ENCODE measurements at regions not wholly inside any gene's neighbourhood (a gene's known extent, or its start where the extent isn't known, plus 50 kb on each side); places are given as distances from the start of the nearest gene placed in this dataset.

- no peak for TF ChIP-seq TAF1 (IDR thresholded peaks at IDR 0.05; ENCODE audit: low read depth)
- TF ChIP-seq MXI1 (conservative IDR thresholded peaks at IDR 0.05; ENCODE audit: poor library complexity, severe bottlenecking), result no peak
- TF ChIP-seq CTCF (IDR thresholded peaks at IDR 0.05; ENCODE audit: poor library complexity, severe bottlenecking), result no peak
- TF ChIP-seq EP300 (conservative IDR thresholded peaks at IDR 0.05; ENCODE audit: poor library complexity, severe bottlenecking), result no peak
- no peak for TF ChIP-seq POLR2AphosphoS5 (IDR thresholded peaks at IDR 0.05)
- TF ChIP-seq SMC3 (conservative IDR thresholded peaks at IDR 0.05; ENCODE audit: poor library complexity), result no peak
- TF ChIP-seq EZH2 (IDR thresholded peaks at IDR 0.05; ENCODE audit: borderline replicate concordance, insufficient read depth, low read length, poor library complexity, severe bottlenecking), result no peak
Observed at GRCh38 chr6:87791982-87792381, 89.9 kb upstream of the AKIRIN2 start.

All from neural cell (in vitro differentiated cells).